ENCODE measurements at regions not wholly inside any gene's neighbourhood (a gene's known extent, or its start where the extent isn't known, plus 50 kb on each side); places are given as distances from the start of the nearest gene placed in this dataset.

GRCh38 chr17:83152745-83153611 is 73.6 kb downstream of the METRNL start:
- Mint-ChIP-seq H3K27me3 (peaks cover 13 to 40% of the 10 kb centered on the region in 2 donors), H3K4me1 (peaks cover 20 to 22% of the 10 kb centered on the region in 2 donors), H3K27ac (no peak overlapping the region), H3K4me3 (no peak overlapping the region), H3K36me3 (no peaks in the 10 kb centered on the region), H3K9me3 (no peaks in the 10 kb centered on the region)
- DNase-seq (peak; percentile 24), ATAC-seq (replicated peaks) (peak; percentile 71 to 77)

- Mint-ChIP-seq H3K4me1 (peaks cover 20 to 22% of the 10 kb centered on the region in 2 donors), H3K9me3 (no peaks in the 10 kb centered on the region), H3K27ac (no peak overlapping the region), H3K4me3 (no peak overlapping the region), H3K27me3 (peaks cover 9 to 40% of the 10 kb centered on the region in 2 donors), H3K36me3 (no peaks in the 10 kb centered on the region)
- ATAC-seq (replicated peaks): no peak
- no peak for DNase-seq
Observed at GRCh38 chr17:83153681-83154310, 74.4 kb downstream of the METRNL start.

- peak overlapping the region; percentile 81 for H3K27ac Mint-ChIP-seq
Observed at GRCh38 chr17:83154311-83155127, 75.1 kb downstream of the METRNL start.

GRCh38 chr17:83155128-83156121 is 76.0 kb downstream of the METRNL start:
- H3K4me1 Mint-ChIP-seq: peaks cover 20 to 22% of the 10 kb centered on the region in 2 donors
- peak in 1 of 2 donors; percentile 62 for ATAC-seq (replicated peaks)
- no peak overlapping the region for H3K27ac Mint-ChIP-seq
- H3K9me3 Mint-ChIP-seq: no peaks in the 10 kb centered on the region
- no peak for DNase-seq
- no peak overlapping the region for H3K4me3 Mint-ChIP-seq
- H3K27me3 Mint-ChIP-seq: peaks cover 9 to 43% of the 10 kb centered on the region in 2 donors
- no peaks in the 10 kb centered on the region for H3K36me3 Mint-ChIP-seq

More at GRCh38 chr17:83154311-83155127, 75.1 kb downstream of the METRNL start:
- no peak for DNase-seq
- Mint-ChIP-seq H3K4me3 (no peak overlapping the region), H3K4me1 (peaks cover 20 to 22% of the 10 kb centered on the region in 2 donors), H3K27me3 (peaks cover 9 to 42% of the 10 kb centered on the region in 2 donors), H3K36me3 (no peaks in the 10 kb centered on the region), H3K9me3 (no peaks in the 10 kb centered on the region)
- ATAC-seq (replicated peaks): no peak

- Mint-ChIP-seq H3K9me3 (no peaks in the 10 kb centered on the region), H3K4me1 (peaks cover 20 to 22% of the 10 kb centered on the region in 2 donors), H3K36me3 (no peaks in the 10 kb centered on the region), H3K27ac (no peak overlapping the region), H3K4me3 (no peak overlapping the region), H3K27me3 (peaks cover 9 to 44% of the 10 kb centered on the region in 2 donors)
- DNase-seq: no peak
- ATAC-seq (replicated peaks): no peak
Observed at GRCh38 chr17:83156408-83156807, 77.0 kb downstream of the METRNL start.

GRCh38 chr17:83159204-83160049 is 80.0 kb downstream of the METRNL start:
- no peak for ATAC-seq (replicated peaks)
- H3K27me3 Mint-ChIP-seq: peaks cover 18 to 49% of the 10 kb centered on the region in 2 donors
- H3K27ac Mint-ChIP-seq: no peak overlapping the region
- no peak for DNase-seq
- H3K36me3 Mint-ChIP-seq: no peaks in the 10 kb centered on the region
- no peak overlapping the region for H3K4me3 Mint-ChIP-seq
- peaks cover 6 to 8% of the 10 kb centered on the region in 2 donors for H3K4me1 Mint-ChIP-seq
- H3K9me3 Mint-ChIP-seq: no peaks in the 10 kb centered on the region

- Mint-ChIP-seq H3K36me3 (no peaks in the 10 kb centered on the region), H3K9me3 (no peaks in the 10 kb centered on the region), H3K4me3 (no peak overlapping the region), H3K27ac (no peak overlapping the region), H3K4me1 (peaks cover 0 to under 1% of the 10 kb centered on the region in 2 donors), H3K27me3 (peaks cover 16 to 43% of the 10 kb centered on the region in 2 donors)
- ATAC-seq (replicated peaks) (no peak), DNase-seq (no peak)
Observed at GRCh38 chr17:83160443-83161297, 81.3 kb downstream of the METRNL start.

- Mint-ChIP-seq H3K4me1 (no peaks in the 10 kb centered on the region), H3K4me3 (no peak overlapping the region)
- no peak for DNase-seq
Observed at GRCh38 chr17:83161298-83162034, 82.1 kb downstream of the METRNL start.

GRCh38 chr17:83162035-83162745 is 82.8 kb downstream of the METRNL start:
- DNase-seq: no peak

More at GRCh38 chr17:83161298-83162034, 82.1 kb downstream of the METRNL start:
- Mint-ChIP-seq H3K27me3 (peaks cover 16 to 36% of the 10 kb centered on the region in 2 donors), H3K9me3 (no peaks in the 10 kb centered on the region), H3K27ac (no peak overlapping the region), H3K36me3 (no peaks in the 10 kb centered on the region)
- no peak for ATAC-seq (replicated peaks)

GRCh38 chr17:83164490-83164889 is 85.1 kb downstream of the METRNL start:
- Mint-ChIP-seq H3K27ac (no peak overlapping the region), H3K4me3 (no peak overlapping the region), H3K9me3 (peaks cover 7 to 10% of the 10 kb centered on the region in 2 donors), H3K36me3 (peaks cover 2 to 7% of the 10 kb centered on the region in 2 donors), H3K27me3 (peaks cover 35 to 46% of the 10 kb centered on the region in 2 donors), H3K4me1 (no peaks in the 10 kb centered on the region)
- DNase-seq (no peak), ATAC-seq (replicated peaks) (no peak)

More at GRCh38 chr17:83162035-83162745, 82.8 kb downstream of the METRNL start:
- no peak overlapping the region for H3K4me3 Mint-ChIP-seq
- H3K9me3 Mint-ChIP-seq: peaks cover 5% of the 10 kb centered on the region in 2 donors
- peaks cover 2 to 5% of the 10 kb centered on the region in 2 donors for H3K36me3 Mint-ChIP-seq
- ATAC-seq (replicated peaks): no peak
- H3K27ac Mint-ChIP-seq: no peak overlapping the region
- no peaks in the 10 kb centered on the region for H3K4me1 Mint-ChIP-seq
- H3K27me3 Mint-ChIP-seq: peaks cover 23 to 39% of the 10 kb centered on the region in 2 donors

All from stimulated activated naive B cell treated with anti-CD40 and anti-IgM and Interleukin-4, amounts not matched to agents 10 μg/mL and 1 μg/mL and 100 μg/mL, for 72 hours (primary cell).